Esophagus squamous epithelium (tissue), 5 donors: ENCODE measurements at regions not wholly inside any gene's neighbourhood (a gene's known extent, or its start where the extent isn't known, plus 50 kb on each side); places are given as distances from the start of the nearest gene placed in this dataset.

ENCODE experiments used
- DNase-seq: peaks from one replicate; lab custom pipeline; 2025; lab: John Stamatoyannopoulos, UW
- H3K27ac ChIP-seq, 4 donors: fragments of 200-600 bp; sonication (generic); one replicate each; pipeline ENCODE4 v1.5.1; 2016 to 2019; ENCODE audit warnings: mild to moderate bottlenecking in 1 of 4
- H3K27me3 ChIP-seq, 4 donors: fragments of 200-600 bp; sonication (generic); 1 replicate in 3 of 4; 2 replicates in 1 of 4; pipeline versions ENCODE4 v1.5.1 to v1.6.0; 2017 to 2021; ENCODE audit warnings: antibody characterized with exemption in 1 of 4
- H3K36me3 ChIP-seq, 3 donors: fragments of 200-600 bp; sonication (generic); one replicate each; pipeline ENCODE4 v1.5.1; 2016 to 2019
- H3K4me1 ChIP-seq, 3 donors: fragments of 200-600 bp; sonication (generic); one replicate each; pipeline ENCODE4 v1.5.1; 2017 to 2019
- H3K4me3 ChIP-seq, 4 donors: fragments of 200-600 bp; sonication (generic); 1 replicate in 3 of 4; 2 replicates in 1 of 4; pipeline ENCODE4 v1.5.1; 2016 to 2019; ENCODE audit warnings: mild to moderate bottlenecking in 2 of 4, moderate library complexity in 1 of 4
- H3K9me3 ChIP-seq, 3 donors: fragments of 200-600 bp; sonication (generic); one replicate each; pipeline ENCODE4 v1.5.1; 2016 to 2019
- CTCF ChIP-seq, 6 experiments: fragments of 450-650 bp in 4 of 6; fragments of 200-600 bp in 2 of 6; sonication (generic) in 2 of 6; IDR thresholded peaks; one replicate each; pipeline ENCODE4 v1.5.1; 2016 to 2019; ENCODE audit warnings: antibody characterized with exemption in 6 of 6, mild to moderate bottlenecking in 4 of 6, moderate library complexity in 4 of 6
- POLR2A ChIP-seq, 4 donors: fragments of 450-650 bp; IDR thresholded peaks; one replicate each; pipeline ENCODE4 v1.6.1; 2017; ENCODE audit warnings: antibody characterized with exemption in 4 of 4, mild to moderate bottlenecking in 4 of 4, moderate library complexity in 3 of 4
- WGBS, 2 donors: methylation state at CpG; one replicate each; pipeline ENCODE4 v1.1.5; 2018; 5-methylcytosine and 5-hydroxymethylcytosine counted together
- intact Hi-C: fragments of 100-400 bp; cut with DNase I; formaldehyde crosslinking; loops from one replicate; pipeline ENCODE4 v1.15.0; 2022
- donor health status: DM: yes; HTN: yes; CAD: no.

- Histone ChIP-seq H3K27ac (no peak overlapping the region), H3K36me3 (no peaks in the 10 kb centered on the region), H3K4me3 (no peak overlapping the region), H3K4me1 (no peaks in the 10 kb centered on the region), H3K27me3 (no peaks in the 10 kb centered on the region), H3K9me3 (no peaks in the 10 kb centered on the region)
- no peak for DNase-seq
- no peak for TF ChIP-seq CTCF (IDR thresholded peaks at IDR 0.05)
- TF ChIP-seq POLR2A (IDR thresholded peaks at IDR 0.05) = no peak
- intact Hi-C loops = no loop called here
Observed at GRCh38 chr3:191884132-191884531, 423.2 kb downstream of the PYDC2 start.

- no peaks in the 10 kb centered on the region for H3K9me3 ChIP-seq
- TF ChIP-seq CTCF (IDR thresholded peaks at IDR 0.05) (no peak), POLR2A (IDR thresholded peaks at IDR 0.05) (no peak)
- no peaks in the 10 kb centered on the region for H3K36me3 ChIP-seq
- H3K27me3 ChIP-seq = no peaks in the 10 kb centered on the region
- intact Hi-C loops = no loop called here
- H3K4me1 ChIP-seq = no peaks in the 10 kb centered on the region
- WGBS, 2 donors = 60 to 63% methylated on average over 5 of the region's 5 CpGs
- DNase-seq = no peak
- H3K27ac ChIP-seq = no peak overlapping the region
- no peak overlapping the region for H3K4me3 ChIP-seq
Observed at GRCh38 chr3:191889106-191889505, 428.1 kb downstream of the PYDC2 start.

- WGBS, 2 donors = 65% methylated on average over 1 of the region's 1 CpG
- Histone ChIP-seq H3K36me3 (no peaks in the 10 kb centered on the region), H3K9me3 (no peaks in the 10 kb centered on the region), H3K4me3 (no peak overlapping the region), H3K27ac (no peak overlapping the region), H3K4me1 (no peaks in the 10 kb centered on the region), H3K27me3 (no peaks in the 10 kb centered on the region)
- TF ChIP-seq POLR2A (IDR thresholded peaks at IDR 0.05) = no peak
- TF ChIP-seq CTCF (IDR thresholded peaks at IDR 0.05) = no peak
- intact Hi-C loops = no loop called here
- DNase-seq = no peak
Observed at GRCh38 chr3:191889756-191890155, 428.8 kb downstream of the PYDC2 start.

GRCh38 chr3:191894406-191894805, 433.4 kb downstream of the PYDC2 start:
- WGBS, 2 donors = 33 to 77% methylated on average over 1 of the region's 1 CpG
- intact Hi-C loops = no loop called here
- Histone ChIP-seq H3K4me1 (no peaks in the 10 kb centered on the region), H3K9me3 (no peaks in the 10 kb centered on the region), H3K27me3 (no peaks in the 10 kb centered on the region), H3K27ac (no peak overlapping the region), H3K4me3 (no peak overlapping the region), H3K36me3 (no peaks in the 10 kb centered on the region)
- no peak for DNase-seq
- TF ChIP-seq POLR2A (IDR thresholded peaks at IDR 0.05) = no peak
- TF ChIP-seq CTCF (IDR thresholded peaks at IDR 0.05) = no peak

- intact Hi-C loops = no loop called here
- TF ChIP-seq CTCF (IDR thresholded peaks at IDR 0.05) (no peak), POLR2A (IDR thresholded peaks at IDR 0.05) (no peak)
- H3K4me3 ChIP-seq = no peak overlapping the region
- no peaks in the 10 kb centered on the region for H3K9me3 ChIP-seq
- no peaks in the 10 kb centered on the region for H3K36me3 ChIP-seq
- WGBS, 2 donors = 66 to 70% methylated on average over 2 of the region's 2 CpGs
- no peaks in the 10 kb centered on the region for H3K27me3 ChIP-seq
- DNase-seq = no peak
- H3K27ac ChIP-seq = no peak overlapping the region
- no peaks in the 10 kb centered on the region for H3K4me1 ChIP-seq
Observed at GRCh38 chr3:191901741-191902140, 440.8 kb downstream of the PYDC2 start.
